Heart left ventricle (tissue), 13 donors: ENCODE measurements at regions not wholly inside any gene's neighbourhood (a gene's known extent, or its start where the extent isn't known, plus 50 kb on each side); places are given as distances from the start of the nearest gene placed in this dataset.

Source experiments
- CTCF ChIP-seq, 12 donors: fragments of 200-600 bp; sonication (generic) in 4 of 12; IDR thresholded peaks; one replicate each; pipeline versions ENCODE4 v1.5.0 to v1.8.0; 2018 to 2022; ENCODE audit warnings: antibody characterized with exemption in 12 of 12, mild to moderate bottlenecking in 5 of 12
- POLR2A ChIP-seq, 2 donors: fragments of 450-650 bp; IDR thresholded peaks; one replicate each; pipeline ENCODE4 v1.6.1; 2017; ENCODE audit warnings: antibody characterized with exemption in 2 of 2, mild to moderate bottlenecking in 2 of 2, moderate library complexity in 2 of 2
- donor health status: ischemic (EF 13 %, LVEDD 7.1; RV severe dilation, severe dysfunction).
- donor health status: DM: no; HTN: yes; CAD: no.
- donor health status: DM: no; HTN: no; CAD: no.
- donor health status: ischemic (EF 25% LVEDD 6.9; RV normal size, moderate dysfunction).
- donor health status: ischemic (EF 25% LVEDD 5.7; RV mildly dilated, moderate dysfunction).
- donor health status: ischemic (EF 35%, LVEDD 5.7; RV mildly dilated, moderate dysfunction).
- donor health status: nonischemic (EF 11% LVEDD 7.7; RV severe dilation, severe dysfunction).
- donor health status: DM: yes; HTN: yes; CAD: no.
- donor health status: PGD.
- donor health status: ischemic (EF 29% LVEDD 5.4; RV normal size, mild dysfunction).
- donor health status: nonischemic (EF 23%, LVEDD 6.1; RV moderate dilation, normal function).

- TF ChIP-seq CTCF (IDR thresholded peaks at IDR 0.05) (no peak), POLR2A (IDR thresholded peaks at IDR 0.05) (no peak)
Observed at GRCh38 chr16:86216591-86216990, 293.7 kb upstream of the FOXF1 start.
